ENCODE measurements at regions not wholly inside any gene's neighbourhood (a gene's known extent, or its start where the extent isn't known, plus 50 kb on each side); places are given as distances from the start of the nearest gene placed in this dataset.
"Not testable (repeated sequence)": the region's sequence is repeated elsewhere in the genome, so short reads cannot be mapped to it uniquely, and the experiment has no call there.

DNA sequence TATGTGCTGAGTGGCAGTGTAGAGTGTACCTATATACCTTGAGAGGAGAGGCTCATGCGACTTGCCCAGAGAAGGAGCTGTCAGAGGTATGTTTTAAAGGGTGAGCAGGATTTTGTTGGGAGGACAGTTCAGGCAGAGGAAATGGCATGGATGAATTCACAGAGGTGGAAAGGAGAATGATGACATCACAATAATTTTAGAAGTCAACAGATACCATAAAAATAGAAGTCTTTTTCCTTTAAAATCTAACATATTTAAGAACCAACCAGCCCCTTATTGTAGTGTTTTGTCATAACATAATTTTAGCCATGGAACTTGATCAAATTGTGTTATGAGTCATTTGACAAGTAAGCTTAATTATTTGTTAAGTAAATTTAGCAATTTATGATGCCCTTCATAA lies 538.1 kb upstream of the GYPC start:
- H3K9me3 Mint-ChIP-seq: no peaks in the 10 kb centered on the region
- CTCF ChIA-PET: no interaction called here
- no peaks in the 10 kb centered on the region for H3K36me3 Mint-ChIP-seq (ENCODE audit: low read depth)
- POLR2A ChIA-PET: no interaction called here
- no peak for ATAC-seq
- H3K27ac Mint-ChIP-seq: no peak overlapping the region
- no peaks in the 10 kb centered on the region for H3K4me1 Mint-ChIP-seq (ENCODE audit: low read depth)
- TF ChIP-seq, protein P1, sequence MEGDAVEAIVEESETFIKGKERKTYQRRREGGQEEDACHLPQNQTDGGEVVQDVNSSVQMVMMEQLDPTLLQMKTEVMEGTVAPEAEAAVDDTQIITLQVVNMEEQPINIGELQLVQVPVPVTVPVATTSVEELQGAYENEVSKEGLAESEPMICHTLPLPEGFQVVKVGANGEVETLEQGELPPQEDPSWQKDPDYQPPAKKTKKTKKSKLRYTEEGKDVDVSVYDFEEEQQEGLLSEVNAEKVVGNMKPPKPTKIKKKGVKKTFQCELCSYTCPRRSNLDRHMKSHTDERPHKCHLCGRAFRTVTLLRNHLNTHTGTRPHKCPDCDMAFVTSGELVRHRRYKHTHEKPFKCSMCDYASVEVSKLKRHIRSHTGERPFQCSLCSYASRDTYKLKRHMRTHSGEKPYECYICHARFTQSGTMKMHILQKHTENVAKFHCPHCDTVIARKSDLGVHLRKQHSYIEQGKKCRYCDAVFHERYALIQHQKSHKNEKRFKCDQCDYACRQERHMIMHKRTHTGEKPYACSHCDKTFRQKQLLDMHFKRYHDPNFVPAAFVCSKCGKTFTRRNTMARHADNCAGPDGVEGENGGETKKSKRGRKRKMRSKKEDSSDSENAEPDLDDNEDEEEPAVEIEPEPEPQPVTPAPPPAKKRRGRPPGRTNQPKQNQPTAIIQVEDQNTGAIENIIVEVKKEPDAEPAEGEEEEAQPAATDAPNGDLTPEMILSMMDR (IDR thresholded peaks at IDR 0.05): no peak
- no peaks in the 10 kb centered on the region for H3K27me3 Mint-ChIP-seq
- intact Hi-C loops (cut with micrococcal nuclease): no loop called here
- no peak for DNase-seq
- no peak overlapping the region for H3K4me3 Mint-ChIP-seq

- ChIA-PET CTCF (no interaction called here), POLR2A (no interaction called here)
- no peak for ATAC-seq
- intact Hi-C loops (cut with micrococcal nuclease): no loop called here
- DNase-seq: no peak
- TF ChIP-seq, protein P1 (IDR thresholded peaks at IDR 0.05): no peak
- Mint-ChIP-seq H3K4me1 (ENCODE audit: low read depth) (no peaks in the 10 kb centered on the region), H3K9me3 (peaks cover 7% of the 10 kb centered on the region), H3K27ac (no peak overlapping the region), H3K4me3 (no peak overlapping the region), H3K36me3 (ENCODE audit: low read depth) (no peaks in the 10 kb centered on the region), H3K27me3 (peaks cover 1% of the 10 kb centered on the region)
These were observed 510.2 kb upstream of the GYPC start for GRCh38 chr2:126145752-126146151.

GRCh38 chr2:126154256-126154785 lies 501.6 kb upstream of the GYPC start:
- ChIA-PET POLR2A (no interaction called here), CTCF (no interaction called here)
- ATAC-seq (no peak), DNase-seq (no peak)
- H3K36me3 Mint-ChIP-seq (ENCODE audit: low read depth): no peaks in the 10 kb centered on the region
- no peaks in the 10 kb centered on the region for H3K27me3 Mint-ChIP-seq
- H3K27ac Mint-ChIP-seq: no peak overlapping the region
- no peaks in the 10 kb centered on the region for H3K9me3 Mint-ChIP-seq
- no peak overlapping the region for H3K4me3 Mint-ChIP-seq
- H3K4me1 Mint-ChIP-seq (ENCODE audit: low read depth): no peaks in the 10 kb centered on the region
- TF ChIP-seq, protein P1 (IDR thresholded peaks at IDR 0.05): no peak
- intact Hi-C loops (cut with micrococcal nuclease): no loop called here

DNA sequence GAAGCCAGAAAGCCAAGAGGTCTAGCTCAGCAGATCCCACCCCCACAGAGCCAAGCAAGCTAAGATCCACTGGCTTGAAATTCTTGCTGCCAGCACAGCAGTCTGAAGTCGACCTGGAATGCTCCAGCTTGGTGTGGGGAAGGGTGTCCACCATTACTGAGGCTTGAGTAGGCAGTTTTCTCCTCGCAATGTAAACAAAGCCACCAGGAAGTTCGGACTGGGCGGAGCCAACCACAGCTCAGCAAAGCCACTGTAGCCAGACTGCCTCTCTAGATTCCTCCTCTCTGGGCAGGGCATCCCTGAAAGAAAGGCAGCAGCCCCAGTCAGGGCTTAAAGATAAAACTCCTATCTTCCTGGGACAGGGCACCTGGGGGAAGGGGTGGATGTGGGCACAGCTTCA lies 495.0 kb upstream of the GYPC start:
- H3K4me3 Mint-ChIP-seq; intact Hi-C loops (cut with micrococcal nuclease); DNase-seq; CTCF ChIA-PET; H3K27me3 Mint-ChIP-seq; POLR2A ChIA-PET; H3K36me3 Mint-ChIP-seq (ENCODE audit: low read depth); ATAC-seq; H3K27ac Mint-ChIP-seq; H3K9me3 Mint-ChIP-seq; H3K4me1 Mint-ChIP-seq (ENCODE audit: low read depth): not testable (repeated sequence)

- DNase-seq (no peak), ATAC-seq (no peak)
- H3K27me3 Mint-ChIP-seq: no peaks in the 10 kb centered on the region
- H3K27ac Mint-ChIP-seq: no peak overlapping the region
- H3K4me3 Mint-ChIP-seq: no peak overlapping the region
- no peaks in the 10 kb centered on the region for H3K4me1 Mint-ChIP-seq (ENCODE audit: low read depth)
- CTCF ChIA-PET: no interaction called here
- POLR2A ChIA-PET: no interaction called here
- TF ChIP-seq, protein P1 (IDR thresholded peaks at IDR 0.05): no peak
- no peaks in the 10 kb centered on the region for H3K36me3 Mint-ChIP-seq (ENCODE audit: low read depth)
- intact Hi-C loops (cut with micrococcal nuclease): no loop called here
- H3K9me3 Mint-ChIP-seq: no peaks in the 10 kb centered on the region
These were observed 483.2 kb upstream of the GYPC start for GRCh38 chr2:126172631-126173184.

- no peak overlapping the region for H3K4me3 Mint-ChIP-seq
- intact Hi-C loops (cut with micrococcal nuclease): no loop called here
- H3K4me1 Mint-ChIP-seq (ENCODE audit: low read depth): no peaks in the 10 kb centered on the region
- H3K9me3 Mint-ChIP-seq: no peaks in the 10 kb centered on the region
- no peak overlapping the region for H3K27ac Mint-ChIP-seq
- ChIA-PET POLR2A (no interaction called here), CTCF (no interaction called here)
- no peaks in the 10 kb centered on the region for H3K27me3 Mint-ChIP-seq
- no peak for ATAC-seq
- DNase-seq: no peak
- TF ChIP-seq, protein P1 (IDR thresholded peaks at IDR 0.05): no peak
- no peaks in the 10 kb centered on the region for H3K36me3 Mint-ChIP-seq (ENCODE audit: low read depth)
These were observed 480.7 kb upstream of the GYPC start for GRCh38 chr2:126175222-126175621.

Measured in activated CD8-positive, alpha-beta T cell treated with anti-CD3 and anti-CD28 coated beads for 36 hours (primary cell).